Naive thymus-derived CD8-positive, alpha-beta T cell (primary cell): ENCODE measurements at regions not wholly inside any gene's neighbourhood (a gene's known extent, or its start where the extent isn't known, plus 50 kb on each side); places are given as distances from the start of the nearest gene placed in this dataset.
"Not testable (repeated sequence)": the region's sequence is repeated elsewhere in the genome, so short reads cannot be mapped to it uniquely, and the experiment has no call there.

Experiments used
- ATAC-seq, 2 donors: fragments of 150-1000 bp; cut with Tn5 transposase in 1 of 2; sonication (Bioruptor Pico), chemical (Tn5 transposase) in 1 of 2; 1 replicate in 1 of 2; 2 replicates in 1 of 2; pipeline ENCODE4 v1.10.0; 2021; ENCODE audit warnings: mild to moderate bottlenecking in 2 of 2, moderate library complexity in 2 of 2
- POLR2A ChIA-PET: fragments of 350-600 bp; sonication (Branson Sonifier 250); formaldehyde crosslinking; loops from one replicate; lab custom pipeline; 2021; ENCODE audit warnings: antibody characterized with exemption; lab: Charles Lee
- DNase-seq, 10 donors: peaks; one replicate each; pipeline versions ENCODE4 v3.0.0 to v3.0.0-alpha.2; 2020 to 2022
- H3K27ac Mint-ChIP-seq, 10 donors: one replicate each; pipeline ENCODE4 v1.8.0; 2020 to 2022; ENCODE audit warnings: mild to moderate bottlenecking in 10 of 10, mixed read lengths in 10 of 10, moderate library complexity in 4 of 10, inconsistent platforms in 1 of 10
- H3K27me3 Mint-ChIP-seq, 5 donors: one replicate each; pipeline ENCODE4 v1.8.0; 2021 to 2022; ENCODE audit warnings: mixed read lengths in 5 of 5
- H3K36me3 Mint-ChIP-seq, 3 donors: one replicate each; pipeline ENCODE4 v1.8.0; 2020 to 2022; ENCODE audit warnings: mixed read lengths in 3 of 3, mild to moderate bottlenecking in 2 of 3, inconsistent platforms in 1 of 3
- H3K4me1 Mint-ChIP-seq, 4 donors: one replicate each; pipeline ENCODE4 v1.8.0; 2021 to 2022; ENCODE audit warnings: mixed read lengths in 4 of 4
- H3K4me3 Mint-ChIP-seq, 10 donors: one replicate each; pipeline ENCODE4 v1.8.0; 2020 to 2022; ENCODE audit warnings: mild to moderate bottlenecking in 10 of 10, mixed read lengths in 10 of 10, moderate library complexity in 6 of 10, inconsistent platforms in 1 of 10
- H3K9me3 Mint-ChIP-seq, 9 donors: one replicate each; pipeline ENCODE4 v1.8.0; 2020 to 2022; ENCODE audit warnings: mixed read lengths in 9 of 9, mild to moderate bottlenecking in 3 of 9, inconsistent platforms in 1 of 9, moderate library complexity in 1 of 9

DNA sequence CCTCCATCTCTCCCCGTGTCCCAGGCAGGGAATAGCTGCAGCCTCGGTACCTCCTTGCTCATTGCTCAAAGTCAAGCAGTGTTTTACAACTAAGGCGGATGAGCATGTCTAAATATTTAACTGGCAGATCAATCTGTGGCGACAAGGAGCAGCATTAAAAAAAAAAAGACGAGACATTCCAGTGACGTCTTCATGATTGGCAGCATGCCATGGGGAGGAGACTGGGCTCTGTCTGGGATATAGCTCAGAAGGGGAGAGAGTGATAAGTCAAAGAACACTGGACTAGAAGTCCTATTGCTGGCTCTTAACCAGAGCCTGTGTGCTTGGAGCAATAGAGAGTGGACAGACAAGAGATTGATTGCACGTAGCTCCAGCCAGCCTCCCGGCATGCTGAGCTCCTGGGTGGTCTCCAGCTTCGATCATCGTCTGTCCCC lies 287.5 kb upstream of the PODXL start:
- Mint-ChIP-seq H3K9me3 (peaks cover 0 to 7% (median 0%) of the 10 kb centered on the region in 9 donors), H3K36me3 (no peaks in the 10 kb centered on the region), H3K4me1 (peaks cover 0 to 3% (median 0%) of the 10 kb centered on the region in 4 donors), H3K4me3 (no peak overlapping the region), H3K27ac (no peak overlapping the region), H3K27me3 (peaks cover 0 to 50% (median 15%) of the 10 kb centered on the region in 5 donors)
- ATAC-seq (no peak), DNase-seq (no peak)
- POLR2A ChIA-PET = no interaction called here

DNA sequence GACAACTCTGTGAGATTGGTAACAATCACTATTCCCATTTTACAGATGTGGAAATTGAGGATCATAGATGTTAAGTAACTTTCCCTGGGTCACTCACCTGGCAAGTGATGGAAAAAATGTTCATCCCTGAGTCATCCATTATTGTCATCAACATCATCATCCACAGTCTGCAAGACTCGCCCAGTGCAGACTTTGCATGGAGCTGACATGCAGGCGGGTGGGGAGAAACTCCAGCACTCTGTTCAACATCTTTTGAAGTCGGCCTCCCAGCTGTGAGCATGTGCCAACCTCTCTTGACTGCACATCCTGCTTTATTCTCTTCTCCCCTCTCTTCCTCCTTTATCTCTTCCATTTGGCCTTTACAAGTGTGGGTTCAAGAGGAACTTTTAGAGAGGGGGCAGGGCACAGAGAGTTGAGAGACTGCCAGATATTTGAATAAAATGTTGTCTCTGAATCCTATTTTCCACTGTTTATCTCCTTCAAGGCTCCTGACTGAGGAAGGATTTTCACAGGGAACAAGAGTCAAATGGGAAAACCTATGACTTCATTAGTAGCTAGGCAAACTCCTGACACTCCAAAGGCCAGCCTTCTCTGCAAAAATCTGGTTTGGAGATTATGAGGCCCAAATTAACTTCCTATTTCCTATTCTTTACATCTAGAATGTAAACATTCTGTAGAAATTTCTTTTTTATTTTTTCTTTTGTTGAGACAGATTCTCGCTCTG lies 283.7 kb upstream of the PODXL start:
- DNase-seq (no peak), ATAC-seq (no peak)
- H3K27ac Mint-ChIP-seq = no peak overlapping the region
- POLR2A ChIA-PET = no interaction called here
- H3K4me1 Mint-ChIP-seq = no peaks in the 10 kb centered on the region
- H3K36me3 Mint-ChIP-seq = no peaks in the 10 kb centered on the region
- H3K4me3 Mint-ChIP-seq = no peak overlapping the region
- H3K9me3 Mint-ChIP-seq = peaks cover 0 to 4% (median 0%) of the 10 kb centered on the region in 9 donors
- peaks cover 0 to 15% (median 9%) of the 10 kb centered on the region in 5 donors for H3K27me3 Mint-ChIP-seq

DNA sequence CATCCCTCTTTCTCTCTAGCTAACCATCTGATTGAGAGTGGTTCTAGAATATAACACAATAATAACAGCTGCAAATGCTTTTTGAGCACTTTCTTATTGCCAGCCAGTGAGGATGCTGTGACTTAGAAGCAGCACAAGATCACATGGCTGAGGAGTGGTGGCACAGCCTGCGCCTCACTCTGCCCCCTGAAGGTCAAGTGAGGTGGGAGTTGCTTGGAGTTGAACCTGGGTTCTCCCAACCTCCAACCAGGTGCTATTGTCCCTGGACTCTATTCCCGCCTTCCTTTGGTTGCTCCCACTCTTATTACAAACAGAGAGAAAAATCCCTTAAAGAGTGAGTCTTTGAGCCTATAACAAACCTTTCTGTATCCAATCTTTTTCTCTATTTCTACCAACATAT lies 280.3 kb upstream of the PODXL start:
- H3K27me3 Mint-ChIP-seq = peaks cover 0 to 29% (median 17%) of the 10 kb centered on the region in 5 donors
- no peak for ATAC-seq
- POLR2A ChIA-PET = no interaction called here
- no peaks in the 10 kb centered on the region for H3K4me1 Mint-ChIP-seq
- no peaks in the 10 kb centered on the region for H3K36me3 Mint-ChIP-seq
- H3K9me3 Mint-ChIP-seq = peaks cover 0 to 4% (median 0%) of the 10 kb centered on the region in 9 donors
- no peak for DNase-seq
- no peak overlapping the region for H3K27ac Mint-ChIP-seq
- no peak overlapping the region for H3K4me3 Mint-ChIP-seq

DNA sequence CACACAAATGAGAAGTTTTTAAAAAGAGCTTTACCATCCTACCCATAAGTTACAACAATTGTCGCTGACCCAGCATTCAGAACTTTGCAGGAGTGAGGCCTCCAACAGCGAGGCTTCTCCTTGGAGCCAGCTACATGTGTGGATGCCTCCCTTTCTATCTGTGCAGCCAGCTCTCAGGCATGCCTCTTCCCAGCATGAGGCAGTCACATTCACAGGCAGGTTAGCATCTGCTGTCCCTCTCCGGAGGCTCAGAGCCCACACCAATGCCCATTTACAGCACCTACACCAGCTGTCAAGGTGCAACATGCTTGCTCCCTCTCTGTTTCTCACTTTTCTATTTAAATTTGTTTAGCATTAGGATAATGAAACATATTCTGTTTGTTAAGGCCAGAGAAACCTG lies 278.7 kb upstream of the PODXL start:
- POLR2A ChIA-PET = no interaction called here
- DNase-seq (no peak), ATAC-seq (no peak)
- Mint-ChIP-seq H3K9me3 (peaks cover 0 to 4% (median 0%) of the 10 kb centered on the region in 9 donors), H3K27me3 (peaks cover 6 to 39% (median 27%) of the 10 kb centered on the region in 5 donors), H3K36me3 (no peaks in the 10 kb centered on the region), H3K4me1 (no peaks in the 10 kb centered on the region), H3K27ac (no peak overlapping the region), H3K4me3 (no peak overlapping the region)

DNA sequence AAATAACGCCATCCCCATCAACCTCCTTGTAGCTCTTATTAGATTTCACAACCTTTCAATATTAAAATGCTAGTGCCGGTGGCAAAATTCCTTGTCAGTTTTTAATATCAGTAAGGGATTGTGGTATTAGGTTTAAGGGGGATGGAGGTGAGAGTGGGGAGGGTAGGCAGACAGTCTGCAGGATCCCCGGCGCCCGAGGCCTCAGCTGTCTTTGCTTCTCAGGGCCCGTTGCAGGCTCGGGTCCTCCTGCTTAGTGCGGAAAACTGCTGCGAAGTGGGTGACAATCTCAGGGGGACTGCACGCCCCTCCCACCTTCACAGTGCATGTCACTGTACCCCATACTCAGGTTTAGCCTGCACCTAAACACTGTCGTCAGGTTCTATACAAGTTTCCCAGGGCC lies 274.3 kb upstream of the PODXL start:
- H3K4me3 Mint-ChIP-seq = no peak overlapping the region
- H3K27me3 Mint-ChIP-seq = peaks cover 6 to 61% (median 52%) of the 10 kb centered on the region in 5 donors
- no peak for DNase-seq
- POLR2A ChIA-PET = no interaction called here
- no peaks in the 10 kb centered on the region for H3K4me1 Mint-ChIP-seq
- no peak for ATAC-seq
- H3K27ac Mint-ChIP-seq = no peak overlapping the region
- peaks cover 0 to 12% (median 0%) of the 10 kb centered on the region in 9 donors for H3K9me3 Mint-ChIP-seq
- H3K36me3 Mint-ChIP-seq = no peaks in the 10 kb centered on the region

DNA sequence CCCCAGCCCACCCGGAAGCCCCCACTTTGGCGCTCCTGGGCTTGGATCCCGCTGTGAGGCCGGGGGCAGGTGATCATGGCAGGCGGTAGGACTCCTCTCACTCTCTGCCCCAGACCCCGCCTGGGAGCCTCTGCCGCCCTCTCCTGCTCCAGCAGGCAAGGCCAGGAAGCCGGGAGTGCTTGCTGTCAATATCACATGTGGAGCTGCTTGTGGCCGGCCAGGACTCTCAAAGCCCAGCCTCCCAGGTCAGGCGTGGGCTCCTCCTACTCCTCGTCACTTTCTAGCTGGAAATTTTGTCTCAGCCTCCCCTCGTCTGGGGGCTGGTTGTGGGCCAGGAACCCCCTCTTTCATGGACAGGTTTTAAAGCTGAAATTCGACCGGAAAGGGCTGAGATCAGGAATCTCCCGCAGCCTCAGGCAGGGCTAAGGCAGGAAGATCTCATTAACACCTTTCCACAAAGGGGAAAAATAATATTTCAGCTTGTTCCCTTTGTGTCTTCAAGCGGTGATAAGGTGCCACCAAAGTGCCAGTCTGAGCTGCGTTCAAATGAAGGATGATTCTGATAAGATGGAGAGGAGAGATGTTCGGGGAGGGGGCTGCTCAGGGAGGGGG lies 273.6 kb upstream of the PODXL start:
- Mint-ChIP-seq H3K27me3 (peaks cover 6 to 61% (median 49%) of the 10 kb centered on the region in 5 donors), H3K36me3 (no peaks in the 10 kb centered on the region), H3K9me3 (peaks cover 0 to 12% (median 2%) of the 10 kb centered on the region in 9 donors), H3K4me1 (no peaks in the 10 kb centered on the region), H3K27ac (peak overlapping the region in 2 of 10 donors; percentile 11 to 53), H3K4me3 (no peak overlapping the region)
- POLR2A ChIA-PET = no interaction called here
- ATAC-seq (no peak), DNase-seq (no peak)

DNA sequence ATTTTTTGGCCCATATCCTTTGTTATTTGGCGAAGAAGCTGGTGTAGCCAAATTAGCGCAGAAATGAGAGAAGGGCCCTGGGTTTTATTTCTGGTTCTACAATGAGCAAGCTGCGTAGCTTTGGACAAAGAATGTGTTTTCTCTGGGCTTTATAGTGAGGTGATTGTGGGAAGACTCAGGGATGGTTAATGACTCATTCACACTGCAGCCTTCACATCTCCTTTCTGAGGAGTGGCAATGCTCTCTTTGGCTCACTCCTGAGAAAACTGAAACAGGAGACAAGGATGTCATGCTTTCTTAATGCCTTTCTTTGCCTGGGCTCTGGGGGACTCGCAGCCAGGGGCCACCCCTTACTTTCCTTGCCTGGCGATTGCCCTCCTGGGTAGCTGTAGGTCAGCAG lies 271.0 kb upstream of the PODXL start:
- POLR2A ChIA-PET = no interaction called here
- Mint-ChIP-seq H3K36me3 (no peaks in the 10 kb centered on the region), H3K27me3 (peaks cover 10 to 50% (median 32%) of the 10 kb centered on the region in 5 donors), H3K9me3 (peaks cover 0 to 12% (median 2%) of the 10 kb centered on the region in 9 donors), H3K27ac (no peak overlapping the region), H3K4me3 (no peak overlapping the region), H3K4me1 (no peaks in the 10 kb centered on the region)
- DNase-seq (no peak), ATAC-seq (no peak)

DNA sequence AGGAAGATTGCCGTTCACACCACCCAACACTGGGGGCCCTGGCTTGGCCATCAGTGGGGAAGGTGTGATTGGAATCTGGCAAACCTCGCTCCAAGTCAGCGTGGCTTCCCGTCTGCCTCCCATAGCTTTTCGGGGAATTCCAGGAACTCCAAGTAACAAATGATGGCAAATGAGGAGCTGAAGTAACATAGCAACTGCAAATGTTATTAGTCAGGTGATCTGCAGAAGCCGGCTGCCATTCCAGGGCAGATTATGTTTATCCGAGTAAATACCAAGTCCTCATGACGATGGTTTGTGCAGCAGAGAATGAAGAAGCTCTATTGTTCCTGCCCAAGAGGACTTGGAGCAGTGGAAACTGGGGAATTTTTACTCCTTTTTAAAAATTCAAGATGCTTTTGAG lies 270.5 kb upstream of the PODXL start:
- Mint-ChIP-seq H3K9me3 (peaks cover 0 to 12% (median 2%) of the 10 kb centered on the region in 9 donors), H3K36me3 (no peaks in the 10 kb centered on the region), H3K27me3 (peaks cover 10 to 46% (median 27%) of the 10 kb centered on the region in 5 donors), H3K4me1 (no peaks in the 10 kb centered on the region), H3K27ac (no peak overlapping the region), H3K4me3 (no peak overlapping the region)
- POLR2A ChIA-PET = no interaction called here
- DNase-seq (no peak), ATAC-seq (no peak)

DNA sequence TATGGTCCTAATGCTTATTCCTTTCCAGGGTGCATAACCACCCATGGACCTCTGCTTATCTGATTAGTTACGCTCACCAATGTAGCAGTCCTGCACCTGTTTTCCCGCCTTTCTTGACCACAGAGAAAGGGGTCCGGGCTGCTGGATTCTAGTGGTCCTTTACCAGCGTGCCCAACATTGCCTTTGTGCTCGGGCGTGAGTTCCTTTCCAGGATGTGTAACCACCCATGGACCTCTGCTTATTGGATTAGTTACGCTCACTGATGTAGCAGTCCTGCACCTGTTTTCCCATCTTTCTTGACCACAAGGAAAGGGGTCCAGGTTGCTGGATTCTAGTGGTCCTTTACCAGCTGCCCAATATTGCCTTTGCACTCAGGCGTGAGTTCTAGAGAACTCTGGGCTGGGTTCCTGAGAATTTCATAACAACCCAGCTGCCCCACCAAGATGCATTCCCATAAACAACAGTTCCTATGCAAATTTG lies 267.6 kb upstream of the PODXL start:
- H3K4me3 Mint-ChIP-seq, ATAC-seq, POLR2A ChIA-PET, DNase-seq, H3K27ac Mint-ChIP-seq, H3K36me3 Mint-ChIP-seq, H3K4me1 Mint-ChIP-seq: not testable (repeated sequence)
- peaks cover 0 to 12% (median 2%) of the 10 kb centered on the region in 9 donors for H3K9me3 Mint-ChIP-seq
- peaks cover 0 to 31% (median 7%) of the 10 kb centered on the region in 5 donors for H3K27me3 Mint-ChIP-seq

DNA sequence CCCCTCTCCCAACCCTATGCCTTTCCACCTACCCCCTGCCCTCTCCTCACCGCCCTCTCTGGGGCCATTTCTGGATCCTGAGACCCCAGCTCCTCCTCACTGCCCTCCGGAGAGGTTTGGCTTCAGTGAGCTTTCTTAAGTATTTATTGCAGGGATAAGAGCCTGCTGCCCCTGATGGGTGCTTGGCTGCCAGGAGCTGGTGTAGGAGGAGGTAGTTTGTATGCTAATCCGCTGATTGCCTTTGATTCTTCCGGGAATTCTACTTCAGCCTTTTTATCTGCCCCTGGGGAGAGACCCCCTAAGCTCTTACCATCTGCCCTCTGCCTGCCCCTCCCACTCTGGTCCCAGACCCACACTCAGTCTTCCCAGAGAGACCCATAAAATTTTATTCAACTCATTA lies 263.5 kb upstream of the PODXL start:
- peaks cover 0 to 2% (median 0%) of the 10 kb centered on the region in 4 donors for H3K4me1 Mint-ChIP-seq
- H3K27me3 Mint-ChIP-seq = peaks cover 2 to 34% (median 6%) of the 10 kb centered on the region in 5 donors
- H3K4me3 Mint-ChIP-seq = no peak overlapping the region
- peaks cover 0 to 3% (median 0%) of the 10 kb centered on the region in 9 donors for H3K9me3 Mint-ChIP-seq
- POLR2A ChIA-PET = no interaction called here
- H3K36me3 Mint-ChIP-seq = no peaks in the 10 kb centered on the region
- ATAC-seq (no peak), DNase-seq (no peak)
- no peak overlapping the region for H3K27ac Mint-ChIP-seq

DNA sequence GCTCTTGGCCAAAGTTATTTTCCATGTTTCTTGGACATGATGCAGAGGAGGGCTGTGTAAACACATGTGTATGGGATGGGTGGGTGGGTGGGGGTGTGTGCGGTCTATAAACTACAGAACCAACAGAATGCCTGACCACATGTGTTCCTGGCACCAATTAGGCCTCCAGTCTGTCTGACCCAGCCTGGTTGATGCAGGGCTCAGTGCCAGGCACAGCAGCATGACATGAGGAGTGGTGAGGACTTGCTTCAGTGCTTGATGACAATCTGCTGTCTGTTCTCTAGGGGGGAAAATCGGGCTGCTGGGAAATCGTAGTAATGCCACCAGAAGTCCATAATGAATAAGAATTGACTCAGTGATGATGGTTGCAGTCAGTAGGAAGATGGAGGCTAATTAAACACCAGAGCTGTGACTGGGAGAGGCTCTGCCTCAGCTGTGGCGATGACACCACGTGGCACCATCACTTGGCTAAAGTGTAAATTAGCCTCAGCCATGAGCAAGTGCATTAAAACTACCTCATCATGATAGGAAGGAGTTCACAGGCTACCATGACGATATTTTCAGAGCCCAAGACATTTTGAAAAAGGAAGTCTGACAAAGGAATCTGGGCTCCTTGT lies 260.1 kb upstream of the PODXL start:
- no peak overlapping the region for H3K27ac Mint-ChIP-seq
- H3K27me3 Mint-ChIP-seq = peaks cover 4 to 34% (median 9%) of the 10 kb centered on the region in 5 donors
- ATAC-seq = no peak
- H3K9me3 Mint-ChIP-seq = peaks cover 0 to 3% (median 0%) of the 10 kb centered on the region in 9 donors
- H3K4me1 Mint-ChIP-seq = peaks cover 0 to 2% (median 0%) of the 10 kb centered on the region in 4 donors
- no peak overlapping the region for H3K4me3 Mint-ChIP-seq
- POLR2A ChIA-PET = no interaction called here
- no peaks in the 10 kb centered on the region for H3K36me3 Mint-ChIP-seq
- no peak for DNase-seq

DNA sequence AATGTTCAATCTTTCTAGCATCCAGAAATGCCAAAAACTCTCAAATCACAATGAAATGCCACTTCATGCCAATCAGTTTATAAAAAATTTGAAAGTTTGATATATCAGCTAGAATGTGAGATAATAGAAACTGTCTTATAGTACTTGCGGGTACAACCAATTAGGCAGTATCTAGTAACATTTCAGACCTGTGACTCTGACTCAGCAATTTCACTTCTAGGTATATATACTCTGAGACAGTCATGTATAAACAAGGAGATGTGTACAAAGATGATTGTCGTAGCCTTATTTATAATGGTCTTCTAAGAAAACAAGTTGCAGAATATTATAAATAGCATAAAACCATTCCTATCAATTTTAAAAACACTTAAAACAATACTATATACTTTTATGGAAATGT lies 252.3 kb upstream of the PODXL start:
- H3K9me3 Mint-ChIP-seq = peaks cover 0 to 4% (median 0%) of the 10 kb centered on the region in 9 donors
- no peak overlapping the region for H3K4me3 Mint-ChIP-seq
- ATAC-seq (no peak), DNase-seq (no peak)
- no peaks in the 10 kb centered on the region for H3K4me1 Mint-ChIP-seq
- POLR2A ChIA-PET = no interaction called here
- H3K36me3 Mint-ChIP-seq = no peaks in the 10 kb centered on the region
- H3K27ac Mint-ChIP-seq = no peak overlapping the region
- peaks cover 10 to 28% (median 13%) of the 10 kb centered on the region in 5 donors for H3K27me3 Mint-ChIP-seq

DNA sequence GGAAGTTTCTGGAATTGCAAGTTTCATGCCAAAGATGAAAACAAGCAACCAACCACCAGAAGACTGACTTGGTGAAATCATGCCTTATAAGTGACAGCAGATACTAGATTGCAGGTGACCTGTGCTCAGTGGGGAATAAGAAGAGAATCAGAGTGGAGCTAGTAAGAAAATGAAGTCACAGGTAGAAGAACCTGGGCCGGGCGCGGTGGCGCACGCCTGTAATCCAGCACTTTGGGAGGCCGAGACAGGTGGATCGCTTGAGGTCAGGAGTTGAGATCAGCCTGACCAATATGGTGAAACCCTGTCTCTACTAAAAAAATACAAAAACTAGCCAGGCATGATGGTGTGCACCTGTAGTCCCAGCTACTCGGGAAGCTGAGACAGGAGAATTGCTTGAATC lies 251.7 kb upstream of the PODXL start:
- ATAC-seq, DNase-seq, H3K36me3 Mint-ChIP-seq, H3K9me3 Mint-ChIP-seq, H3K27ac Mint-ChIP-seq, H3K4me3 Mint-ChIP-seq, POLR2A ChIA-PET, H3K4me1 Mint-ChIP-seq: not testable (repeated sequence)
- peaks cover 11 to 34% (median 13%) of the 10 kb centered on the region in 5 donors for H3K27me3 Mint-ChIP-seq
